HEK293 (cell line): ENCODE measurements at regions not wholly inside any gene's neighbourhood (a gene's known extent, or its start where the extent isn't known, plus 50 kb on each side); places are given as distances from the start of the nearest gene placed in this dataset.
A peak's percentile ranks its signal among the peaks of the same experiment; 100 is the strongest.

ENCODE experiments used
- CTCF ChIA-PET: fragments of 350-600 bp; formaldehyde crosslinking; extraction: SDS; loops from one replicate; lab custom pipeline; 2021; ENCODE audit warnings: antibody characterized with exemption; lab: Yijun Ruan, JAX
- POLR2A ChIA-PET: fragments of 300-600 bp; formaldehyde crosslinking; extraction: SDS; loops from one replicate; lab custom pipeline; 2020; ENCODE audit warnings: antibody characterized with exemption, inconsistent platforms; lab: Yijun Ruan, JAX
- H3K27ac ChIP-seq: fragments of 200-500 bp; sonication (Bioruptor generic); 2 replicates; pipeline ENCODE4 v1.5.1; 2014; ENCODE audit warnings: low read depth, low read length, control low read depth, inconsistent platforms; ENCODE audit errors: extremely low read depth
- H3K36me3 ChIP-seq, 2 experiments: fragments of 200-500 bp in 1 of 2; sonication (Bioruptor generic) in 1 of 2; 1 replicate in 1 of 2; 2 replicates in 1 of 2; pipeline ENCODE4 v1.5.1; 2014 to 2017; ENCODE audit warnings: inconsistent platforms in 2 of 2, low read length in 2 of 2; ENCODE audit not compliant: control insufficient read depth in 2 of 2, insufficient read depth in 1 of 2
- H3K4me1 ChIP-seq: fragments of 200-500 bp; sonication (Bioruptor generic); 2 replicates; pipeline ENCODE4 v1.5.1; 2014; ENCODE audit warnings: mild to moderate bottlenecking, low read length, inconsistent platforms; ENCODE audit not compliant: control insufficient read depth, insufficient read depth
- H3K4me3 ChIP-seq: 2 replicates; pipeline ENCODE4 v1.5.1; 2011; ENCODE audit warnings: low read depth, mild to moderate bottlenecking, control low read depth, low read length, moderate library complexity
- H3K9me3 ChIP-seq: fragments of 200-500 bp; sonication (Bioruptor generic); 2 replicates; pipeline ENCODE4 v1.5.1; 2014; ENCODE audit warnings: low read depth, low read length, inconsistent platforms; ENCODE audit not compliant: control insufficient read depth, insufficient read depth
- ZBTB20 ChIP-seq: fragments of 450-650 bp; formaldehyde crosslinking; IDR thresholded peaks from 2 replicates; pipeline ENCODE4 v1.5.1; 2016; ENCODE audit warnings: missing biosample characterization, missing genetic modification characterization
- ZNF132 ChIP-seq: fragments of 450-650 bp; formaldehyde crosslinking; IDR thresholded peaks from 2 replicates; pipeline ENCODE4 v1.5.1; 2017; ENCODE audit warnings: missing biosample characterization, missing genetic modification characterization, borderline replicate concordance
- ZNF138 ChIP-seq: fragments of 450-650 bp; formaldehyde crosslinking; IDR thresholded peaks from 2 replicates; pipeline ENCODE4 v1.5.1; 2016; ENCODE audit warnings: missing biosample characterization, missing genetic modification characterization, borderline replicate concordance
- ZNF211 ChIP-seq: fragments of 450-650 bp; formaldehyde crosslinking; IDR thresholded peaks from 2 replicates; pipeline ENCODE4 v1.5.1; 2016; ENCODE audit warnings: low read depth, missing biosample characterization, missing genetic modification characterization
- ZNF311 ChIP-seq: fragments of 450-650 bp; formaldehyde crosslinking; IDR thresholded peaks from 2 replicates; pipeline ENCODE4 v1.5.1; 2017; ENCODE audit warnings: missing biosample characterization, missing genetic modification characterization, borderline replicate concordance
- ZNF48 ChIP-seq: fragments of 450-650 bp; formaldehyde crosslinking; IDR thresholded peaks from 2 replicates; pipeline ENCODE4 v1.5.1; 2016; ENCODE audit warnings: missing biosample characterization, missing genetic modification characterization
- ZNF654 ChIP-seq: fragments of 450-650 bp; formaldehyde crosslinking; IDR thresholded peaks from 2 replicates; pipeline ENCODE4 v1.5.1; 2016; ENCODE audit warnings: low read depth, missing biosample characterization, missing genetic modification characterization
- ZNF664 ChIP-seq: fragments of 450-650 bp; formaldehyde crosslinking; IDR thresholded peaks from 2 replicates; pipeline ENCODE4 v1.5.1; 2016; ENCODE audit warnings: missing biosample characterization, missing genetic modification characterization
- ZNF701 ChIP-seq: fragments of 450-650 bp; formaldehyde crosslinking; IDR thresholded peaks from 2 replicates; pipeline ENCODE4 v1.5.1; 2016; ENCODE audit warnings: missing biosample characterization, missing genetic modification characterization
- TF ChIP-seq, protein P1 (sequence below): fragments of 450-650 bp; IDR thresholded peaks from 2 replicates; pipeline ENCODE4 v1.5.1; 2018; ENCODE audit warnings: missing biosample characterization, mild to moderate bottlenecking, missing genetic modification characterization
- TF ChIP-seq, protein P2 (sequence below): fragments of 450-650 bp; formaldehyde crosslinking; IDR thresholded peaks from 2 replicates; pipeline ENCODE4 v1.5.1; 2016; ENCODE audit warnings: missing biosample characterization, missing genetic modification characterization
- TF ChIP-seq, protein P3 (sequence below): fragments of 450-650 bp; formaldehyde crosslinking; IDR thresholded peaks from 2 replicates; pipeline ENCODE4 v1.5.1; 2017; ENCODE audit warnings: missing biosample characterization, missing genetic modification characterization
- TF ChIP-seq, protein P4 (sequence below): fragments of 450-650 bp; formaldehyde crosslinking; IDR thresholded peaks from 2 replicates; pipeline ENCODE4 v1.5.1; 2016; ENCODE audit warnings: missing biosample characterization, missing genetic modification characterization

GRCh38 chr3:137669519-137670060, 94.5 kb upstream of the SOX14 start (continued):
- TF ChIP-seq, protein P1, sequence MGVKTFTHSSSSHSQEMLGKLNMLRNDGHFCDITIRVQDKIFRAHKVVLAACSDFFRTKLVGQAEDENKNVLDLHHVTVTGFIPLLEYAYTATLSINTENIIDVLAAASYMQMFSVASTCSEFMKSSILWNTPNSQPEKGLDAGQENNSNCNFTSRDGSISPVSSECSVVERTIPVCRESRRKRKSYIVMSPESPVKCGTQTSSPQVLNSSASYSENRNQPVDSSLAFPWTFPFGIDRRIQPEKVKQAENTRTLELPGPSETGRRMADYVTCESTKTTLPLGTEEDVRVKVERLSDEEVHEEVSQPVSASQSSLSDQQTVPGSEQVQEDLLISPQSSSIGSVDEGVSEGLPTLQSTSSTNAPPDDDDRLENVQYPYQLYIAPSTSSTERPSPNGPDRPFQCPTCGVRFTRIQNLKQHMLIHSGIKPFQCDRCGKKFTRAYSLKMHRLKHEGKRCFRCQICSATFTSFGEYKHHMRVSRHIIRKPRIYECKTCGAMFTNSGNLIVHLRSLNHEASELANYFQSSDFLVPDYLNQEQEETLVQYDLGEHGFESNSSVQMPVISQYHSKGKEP (tag by site-specific recombination) = no peak

DNA sequence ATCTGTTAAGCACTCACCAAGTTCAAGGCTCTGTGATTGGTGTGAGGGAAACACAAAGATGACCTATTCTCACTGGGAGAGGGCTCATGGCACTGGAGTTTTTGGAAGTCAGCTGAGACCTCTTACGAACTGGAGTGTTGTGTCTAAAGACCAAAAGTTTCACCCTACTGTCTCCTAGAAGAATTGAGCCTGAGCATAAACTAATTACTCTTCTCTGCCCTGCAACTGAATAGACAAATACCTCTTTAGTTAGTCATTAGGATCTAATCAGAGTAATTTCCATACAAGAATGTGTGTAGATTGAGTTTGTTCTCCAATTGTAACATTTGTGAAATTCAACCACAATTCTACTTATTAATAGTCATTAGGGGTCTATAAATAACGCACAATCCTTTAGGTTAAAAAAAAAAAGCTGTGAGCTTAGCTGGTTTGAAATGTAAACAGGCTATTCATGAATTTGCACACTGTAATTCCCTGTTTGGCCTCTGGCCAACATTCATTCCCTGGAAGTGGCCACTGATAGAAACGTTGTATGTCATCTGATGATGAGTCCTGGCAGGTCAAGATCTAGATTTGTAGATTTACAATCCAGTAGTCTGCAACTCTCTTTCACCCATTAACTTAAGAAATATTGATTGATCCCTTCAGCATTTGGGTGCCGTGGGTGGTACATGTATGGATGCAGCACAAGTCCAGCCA, 76.8 kb upstream of the SOX14 start:
- POLR2A ChIA-PET = no interaction called here
- no peak overlapping the region for H3K4me3 ChIP-seq
- H3K9me3 ChIP-seq = no peaks in the 10 kb centered on the region
- no peak overlapping the region for H3K27ac ChIP-seq
- H3K4me1 ChIP-seq = no peaks in the 10 kb centered on the region
- TF ChIP-seq ZNF132 (tag by site-specific recombination) = no peak
- no peak for TF ChIP-seq ZBTB20 (tag by site-specific recombination)
- TF ChIP-seq ZNF138 (tag by site-specific recombination) = no peak
- TF ChIP-seq ZNF48 = no peak
- no peak for TF ChIP-seq ZNF701
- TF ChIP-seq, protein P2, sequence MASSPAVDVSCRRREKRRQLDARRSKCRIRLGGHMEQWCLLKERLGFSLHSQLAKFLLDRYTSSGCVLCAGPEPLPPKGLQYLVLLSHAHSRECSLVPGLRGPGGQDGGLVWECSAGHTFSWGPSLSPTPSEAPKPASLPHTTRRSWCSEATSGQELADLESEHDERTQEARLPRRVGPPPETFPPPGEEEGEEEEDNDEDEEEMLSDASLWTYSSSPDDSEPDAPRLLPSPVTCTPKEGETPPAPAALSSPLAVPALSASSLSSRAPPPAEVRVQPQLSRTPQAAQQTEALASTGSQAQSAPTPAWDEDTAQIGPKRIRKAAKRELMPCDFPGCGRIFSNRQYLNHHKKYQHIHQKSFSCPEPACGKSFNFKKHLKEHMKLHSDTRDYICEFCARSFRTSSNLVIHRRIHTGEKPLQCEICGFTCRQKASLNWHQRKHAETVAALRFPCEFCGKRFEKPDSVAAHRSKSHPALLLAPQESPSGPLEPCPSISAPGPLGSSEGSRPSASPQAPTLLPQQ (tag by site-specific recombination) = no peak
- TF ChIP-seq, protein P3, sequence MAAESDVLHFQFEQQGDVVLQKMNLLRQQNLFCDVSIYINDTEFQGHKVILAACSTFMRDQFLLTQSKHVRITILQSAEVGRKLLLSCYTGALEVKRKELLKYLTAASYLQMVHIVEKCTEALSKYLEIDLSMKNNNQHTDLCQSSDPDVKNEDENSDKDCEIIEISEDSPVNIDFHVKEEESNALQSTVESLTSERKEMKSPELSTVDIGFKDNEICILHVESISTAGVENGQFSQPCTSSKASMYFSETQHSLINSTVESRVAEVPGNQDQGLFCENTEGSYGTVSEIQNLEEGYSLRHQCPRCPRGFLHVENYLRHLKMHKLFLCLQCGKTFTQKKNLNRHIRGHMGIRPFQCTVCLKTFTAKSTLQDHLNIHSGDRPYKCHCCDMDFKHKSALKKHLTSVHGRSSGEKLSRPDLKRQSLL = no peak
- TF ChIP-seq, protein P4, sequence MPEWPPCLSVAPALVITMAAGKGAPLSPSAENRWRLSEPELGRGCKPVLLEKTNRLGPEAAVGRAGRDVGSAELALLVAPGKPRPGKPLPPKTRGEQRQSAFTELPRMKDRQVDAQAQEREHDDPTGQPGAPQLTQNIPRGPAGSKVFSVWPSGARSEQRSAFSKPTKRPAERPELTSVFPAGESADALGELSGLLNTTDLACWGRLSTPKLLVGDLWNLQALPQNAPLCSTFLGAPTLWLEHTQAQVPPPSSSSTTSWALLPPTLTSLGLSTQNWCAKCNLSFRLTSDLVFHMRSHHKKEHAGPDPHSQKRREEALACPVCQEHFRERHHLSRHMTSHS = no peak
- no peak for TF ChIP-seq ZNF311 (tag by site-specific recombination)
- TF ChIP-seq ZNF664 (tag by site-specific recombination) = no peak
- CTCF ChIA-PET = interaction anchor here (1.2 kb wide), 1 partner anchor 20 kb away, joined by 3 read pairs; no protein-coding TSS in a partner anchor
- H3K36me3 ChIP-seq = no peaks in the 10 kb centered on the region

GRCh38 chr3:137692803-137693431, 71.2 kb upstream of the SOX14 start:
- ChIA-PET POLR2A (no interaction called here), CTCF (interaction anchor here (0.6 to 2.8 kb wide), 9 partner anchors 10 to 593 kb away, joined by 3 to 11 read pairs (median 4); no protein-coding TSS in a partner anchor)
- H3K27ac ChIP-seq = no peak overlapping the region
- no peak overlapping the region for H3K4me3 ChIP-seq
- no peaks in the 10 kb centered on the region for H3K36me3 ChIP-seq
- no peaks in the 10 kb centered on the region for H3K9me3 ChIP-seq
- H3K4me1 ChIP-seq = no peaks in the 10 kb centered on the region
- peak; percentile 17; the same call in 1 of the 2 replicates for TF ChIP-seq ZNF654
- no peak for TF ChIP-seq ZNF211 (tag by site-specific recombination)
- TF ChIP-seq, all 188 proteins: peak for 1
